HFF-Myc (cell line): ENCODE measurements at regions not wholly inside any gene's neighbourhood (a gene's known extent, or its start where the extent isn't known, plus 50 kb on each side); places are given as distances from the start of the nearest gene placed in this dataset.

Experiments used
- DNase-seq: peaks from one replicate; pipeline ENCODE4 v3.0.0-alpha.2; 2011; ENCODE audit warnings: low read depth; ENCODE audit errors: extremely low read depth
- H3K4me3 ChIP-seq: replicated peaks from 2 replicates; pipeline ENCODE4 v1.5.1; 2011; ENCODE audit warnings: low read depth, mild to moderate bottlenecking, control low read depth, low read length
- TF ChIP-seq, protein P1 (sequence below): IDR thresholded peaks from 2 replicates; pipeline ENCODE4 v1.5.1; 2012; ENCODE audit warnings: mild to moderate bottlenecking, low read depth, low read length, control low read depth; ENCODE audit errors: missing control alignments

GRCh38 chr2:59680863-59681262, 872.6 kb downstream of the BCL11A start:
- no peak for DNase-seq
- TF ChIP-seq, protein P1, sequence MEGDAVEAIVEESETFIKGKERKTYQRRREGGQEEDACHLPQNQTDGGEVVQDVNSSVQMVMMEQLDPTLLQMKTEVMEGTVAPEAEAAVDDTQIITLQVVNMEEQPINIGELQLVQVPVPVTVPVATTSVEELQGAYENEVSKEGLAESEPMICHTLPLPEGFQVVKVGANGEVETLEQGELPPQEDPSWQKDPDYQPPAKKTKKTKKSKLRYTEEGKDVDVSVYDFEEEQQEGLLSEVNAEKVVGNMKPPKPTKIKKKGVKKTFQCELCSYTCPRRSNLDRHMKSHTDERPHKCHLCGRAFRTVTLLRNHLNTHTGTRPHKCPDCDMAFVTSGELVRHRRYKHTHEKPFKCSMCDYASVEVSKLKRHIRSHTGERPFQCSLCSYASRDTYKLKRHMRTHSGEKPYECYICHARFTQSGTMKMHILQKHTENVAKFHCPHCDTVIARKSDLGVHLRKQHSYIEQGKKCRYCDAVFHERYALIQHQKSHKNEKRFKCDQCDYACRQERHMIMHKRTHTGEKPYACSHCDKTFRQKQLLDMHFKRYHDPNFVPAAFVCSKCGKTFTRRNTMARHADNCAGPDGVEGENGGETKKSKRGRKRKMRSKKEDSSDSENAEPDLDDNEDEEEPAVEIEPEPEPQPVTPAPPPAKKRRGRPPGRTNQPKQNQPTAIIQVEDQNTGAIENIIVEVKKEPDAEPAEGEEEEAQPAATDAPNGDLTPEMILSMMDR = no peak
- no peak overlapping the region for H3K4me3 ChIP-seq

- no peak overlapping the region for H3K4me3 ChIP-seq
- DNase-seq = no peak
- TF ChIP-seq, protein P1 = no peak
Measured at GRCh38 chr2:59677158-59677557, 876.3 kb downstream of the BCL11A start.

DNA sequence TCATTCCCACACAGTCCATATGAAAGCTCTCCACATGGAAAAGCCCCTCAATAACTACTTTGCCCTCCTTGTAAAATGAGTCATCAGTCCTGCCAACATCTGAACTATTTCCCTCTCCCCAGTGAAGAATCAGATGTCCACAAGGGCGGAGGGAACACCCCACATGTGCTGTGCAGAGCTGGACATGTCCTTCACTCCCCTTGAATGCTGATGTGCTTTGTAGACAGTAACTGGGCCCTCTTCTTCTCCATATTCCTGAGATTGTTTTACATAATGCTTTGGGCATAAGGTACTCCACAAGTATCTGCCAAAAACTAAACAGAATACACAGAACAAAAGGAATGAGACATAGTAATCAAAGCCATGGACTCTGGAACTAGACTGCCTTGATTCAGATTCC, 879.4 kb downstream of the BCL11A start:
- no peak overlapping the region for H3K4me3 ChIP-seq
- TF ChIP-seq, protein P1 = no peak
- no peak for DNase-seq

GRCh38 chr2:59665021-59665420, 888.4 kb downstream of the BCL11A start:
- TF ChIP-seq, protein P1 = no peak
- H3K4me3 ChIP-seq = no peak overlapping the region
- no peak for DNase-seq

GRCh38 chr2:59662127-59662861, 891.2 kb downstream of the BCL11A start:
- TF ChIP-seq, protein P1 = no peak
- no peak overlapping the region for H3K4me3 ChIP-seq
- DNase-seq = no peak

DNA sequence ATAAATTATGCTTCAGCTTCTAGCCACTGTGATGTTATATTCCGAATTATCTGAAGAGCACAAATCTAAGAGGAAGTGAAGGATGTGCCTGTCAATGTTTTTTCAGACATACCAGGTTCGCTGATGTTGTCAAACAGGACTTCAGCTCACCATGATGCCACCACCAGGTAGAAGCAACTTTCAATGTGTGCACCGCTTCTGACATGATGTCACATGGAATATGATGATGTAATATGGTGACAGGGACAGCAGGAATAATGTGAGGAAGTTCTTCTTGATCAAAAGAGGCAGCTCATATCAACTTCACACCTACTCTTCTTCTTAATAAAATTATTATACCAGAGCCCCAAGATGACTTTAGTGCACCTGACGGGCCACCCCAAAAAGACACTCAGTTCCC, 893.2 kb downstream of the BCL11A start:
- DNase-seq = no peak
- TF ChIP-seq, protein P1 = no peak
- no peak overlapping the region for H3K4me3 ChIP-seq

- DNase-seq = no peak
- TF ChIP-seq, protein P1 = no peak
- H3K4me3 ChIP-seq = no peak overlapping the region
Measured at GRCh38 chr2:59658906-59659635, 894.4 kb downstream of the BCL11A start.
